GM12872 (cell line): ENCODE measurements at regions not wholly inside any gene's neighbourhood (a gene's known extent, or its start where the extent isn't known, plus 50 kb on each side); places are given as distances from the start of the nearest gene placed in this dataset.

ENCODE experiments used
- CTCF ChIP-seq: IDR thresholded peaks from 3 replicates; pipeline ENCODE4 v1.5.1; 2011; ENCODE audit warnings: low read depth, mild to moderate bottlenecking, low read length, moderate library complexity; ENCODE audit not compliant: insufficient read depth

- no peak for TF ChIP-seq CTCF
Measured at GRCh38 chr4:117814277-117815246, 219.7 kb upstream of the NDST3 start.

- TF ChIP-seq CTCF: no peak
Measured at GRCh38 chr4:117817301-117817700, 217.0 kb upstream of the NDST3 start.

GRCh38 chr4:117821834-117822233 lies 212.5 kb upstream of the NDST3 start:
- no peak for TF ChIP-seq CTCF

GRCh38 chr4:117823388-117823787 lies 210.9 kb upstream of the NDST3 start:
- TF ChIP-seq CTCF: no peak

- TF ChIP-seq CTCF: no peak
Measured at GRCh38 chr4:117825600-117825999, 208.7 kb upstream of the NDST3 start.

- no peak for TF ChIP-seq CTCF
Measured at GRCh38 chr4:117831060-117831683, 203.1 kb upstream of the NDST3 start.

GRCh38 chr4:117835566-117835965 lies 198.7 kb upstream of the NDST3 start:
- TF ChIP-seq CTCF: no peak
